GM19099 (cell line): ENCODE measurements at regions not wholly inside any gene's neighbourhood (a gene's known extent, or its start where the extent isn't known, plus 50 kb on each side); places are given as distances from the start of the nearest gene placed in this dataset.

Experiments
- POLR2A ChIP-seq: IDR thresholded peaks from 3 replicates; pipeline ENCODE4 v1.6.1; 2011; ENCODE audit warnings: low read depth; ENCODE audit not compliant: insufficient read length; ENCODE audit errors: extremely low read depth

- no peak for TF ChIP-seq POLR2A
Measured at GRCh38 chr22:49544286-49544685, 283.4 kb downstream of the BRD1 start.

- no peak for TF ChIP-seq POLR2A
Measured at GRCh38 chr22:49543876-49544275, 283.8 kb downstream of the BRD1 start.

- no peak for TF ChIP-seq POLR2A
Measured at GRCh38 chr22:49541693-49542230, 285.9 kb downstream of the BRD1 start.

- TF ChIP-seq POLR2A = no peak
Measured at GRCh38 chr22:49540913-49541692, 286.6 kb downstream of the BRD1 start.

- no peak for TF ChIP-seq POLR2A
Measured at GRCh38 chr22:49540084-49540912, 287.4 kb downstream of the BRD1 start.

GRCh38 chr22:49538006-49538405 is 289.7 kb downstream of the BRD1 start:
- TF ChIP-seq POLR2A = no peak

GRCh38 chr22:49536571-49537131 is 291.0 kb downstream of the BRD1 start:
- TF ChIP-seq POLR2A = no peak

- TF ChIP-seq POLR2A = no peak
Measured at GRCh38 chr22:49535527-49536125, 292.0 kb downstream of the BRD1 start.

GRCh38 chr22:49535126-49535525 is 292.5 kb downstream of the BRD1 start:
- no peak for TF ChIP-seq POLR2A

- TF ChIP-seq POLR2A = no peak
Measured at GRCh38 chr22:49534386-49534785, 293.3 kb downstream of the BRD1 start.

- TF ChIP-seq POLR2A = no peak
Measured at GRCh38 chr22:49533886-49534285, 293.8 kb downstream of the BRD1 start.

GRCh38 chr22:49532869-49533802 is 294.5 kb downstream of the BRD1 start:
- no peak for TF ChIP-seq POLR2A

GRCh38 chr22:49531368-49531791 is 296.3 kb downstream of the BRD1 start:
- no peak for TF ChIP-seq POLR2A
